Prostate gland (tissue), 2 donors: ENCODE measurements at regions not wholly inside any gene's neighbourhood (a gene's known extent, or its start where the extent isn't known, plus 50 kb on each side); places are given as distances from the start of the nearest gene placed in this dataset.

ENCODE experiments used
- POLR2A ChIP-seq: fragments of 450-650 bp; IDR thresholded peaks from one replicate; pipeline ENCODE4 v1.6.1; 2016; ENCODE audit warnings: antibody characterized with exemption, mild to moderate bottlenecking
- POLR2AphosphoS5 ChIP-seq: sonication (generic); formaldehyde crosslinking; IDR thresholded peaks from one replicate; pipeline ENCODE4 v1.6.1; 2017; ENCODE audit warnings: antibody characterized with exemption
- TF ChIP-seq, protein P1 (sequence below), 4 experiments: fragments of 200-600 bp in 2 of 4; fragments of 450-650 bp in 2 of 4; sonication (generic) in 2 of 4; IDR thresholded peaks; 1 replicate in 3 of 4; 2 replicates in 1 of 4; pipeline ENCODE4 v1.5.1; 2016 to 2019; ENCODE audit warnings: antibody characterized with exemption in 4 of 4, mild to moderate bottlenecking in 2 of 4, moderate library complexity in 2 of 4

DNA sequence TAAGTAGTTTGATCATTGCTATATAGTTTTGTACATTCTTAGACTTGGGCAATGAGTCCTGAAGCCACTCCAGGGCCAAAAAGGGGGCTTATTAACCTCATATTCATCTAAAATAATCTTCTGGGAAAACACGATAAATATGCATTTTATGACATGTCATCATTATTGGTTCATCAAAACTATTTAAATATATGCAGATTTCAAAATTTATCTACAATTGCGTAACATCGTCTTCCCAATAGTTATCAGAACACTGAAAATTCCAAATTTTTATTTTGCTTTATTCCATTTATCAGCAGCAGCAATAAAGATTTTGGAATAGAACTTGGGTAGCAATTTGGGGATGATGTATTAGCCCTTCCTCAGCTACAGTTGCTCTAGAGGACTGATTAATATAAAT, 550.0 kb downstream of the IQCM start:
- TF ChIP-seq, protein P1, sequence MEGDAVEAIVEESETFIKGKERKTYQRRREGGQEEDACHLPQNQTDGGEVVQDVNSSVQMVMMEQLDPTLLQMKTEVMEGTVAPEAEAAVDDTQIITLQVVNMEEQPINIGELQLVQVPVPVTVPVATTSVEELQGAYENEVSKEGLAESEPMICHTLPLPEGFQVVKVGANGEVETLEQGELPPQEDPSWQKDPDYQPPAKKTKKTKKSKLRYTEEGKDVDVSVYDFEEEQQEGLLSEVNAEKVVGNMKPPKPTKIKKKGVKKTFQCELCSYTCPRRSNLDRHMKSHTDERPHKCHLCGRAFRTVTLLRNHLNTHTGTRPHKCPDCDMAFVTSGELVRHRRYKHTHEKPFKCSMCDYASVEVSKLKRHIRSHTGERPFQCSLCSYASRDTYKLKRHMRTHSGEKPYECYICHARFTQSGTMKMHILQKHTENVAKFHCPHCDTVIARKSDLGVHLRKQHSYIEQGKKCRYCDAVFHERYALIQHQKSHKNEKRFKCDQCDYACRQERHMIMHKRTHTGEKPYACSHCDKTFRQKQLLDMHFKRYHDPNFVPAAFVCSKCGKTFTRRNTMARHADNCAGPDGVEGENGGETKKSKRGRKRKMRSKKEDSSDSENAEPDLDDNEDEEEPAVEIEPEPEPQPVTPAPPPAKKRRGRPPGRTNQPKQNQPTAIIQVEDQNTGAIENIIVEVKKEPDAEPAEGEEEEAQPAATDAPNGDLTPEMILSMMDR (IDR thresholded peaks at IDR 0.05) = no peak
- no peak for TF ChIP-seq POLR2A
- no peak for TF ChIP-seq POLR2AphosphoS5
